Astrocyte (in vitro differentiated cells and primary cell): ENCODE measurements at regions not wholly inside any gene's neighbourhood (a gene's known extent, or its start where the extent isn't known, plus 50 kb on each side); places are given as distances from the start of the nearest gene placed in this dataset.

Experiments
- DNase-seq: peaks from one replicate; pipeline ENCODE4 v3.0.0-alpha.2; 2010; ENCODE audit warnings: low read depth
- FAIRE-seq: peaks from 2 replicates; lab custom pipeline; 2011; peaks lifted over from hg19 to GRCh38; lab: Jason Lieb, UNC
- H2AFZ ChIP-seq: 2 replicates; pipeline ENCODE4 v1.6.0; 2012; ENCODE audit warnings: low read depth, low read length, inconsistent platforms
- H3K27ac ChIP-seq: 2 replicates; pipeline ENCODE4 v1.5.1; 2011; ENCODE audit warnings: low read depth, low read length, inconsistent platforms
- H3K27me3 ChIP-seq: 2 replicates; pipeline ENCODE4 v1.6.0; 2011; ENCODE audit warnings: low read length, inconsistent platforms; ENCODE audit not compliant: insufficient read depth
- H3K36me3 ChIP-seq: 2 replicates; pipeline ENCODE4 v1.5.1; 2011; ENCODE audit warnings: low read length, inconsistent platforms; ENCODE audit not compliant: insufficient read depth
- H3K4me1 ChIP-seq: 2 replicates; pipeline ENCODE4 v1.5.1; 2011; ENCODE audit warnings: low read length, inconsistent platforms; ENCODE audit not compliant: insufficient read depth
- H3K4me2 ChIP-seq: 2 replicates; pipeline ENCODE4 v1.6.0; 2012; ENCODE audit warnings: low read length, inconsistent platforms
- H3K4me3 ChIP-seq: 2 replicates; pipeline ENCODE4 v1.5.1; 2011; ENCODE audit warnings: low read depth, mild to moderate bottlenecking, low read length, inconsistent platforms; ENCODE audit not compliant: insufficient read depth
- H3K79me2 ChIP-seq: 2 replicates; pipeline ENCODE4 v1.6.0; 2012; ENCODE audit warnings: mild to moderate bottlenecking, low read length, inconsistent platforms; ENCODE audit not compliant: insufficient read depth
- H3K9ac ChIP-seq: 2 replicates; pipeline ENCODE4 v1.6.0; 2012; ENCODE audit warnings: mild to moderate bottlenecking, low read length, inconsistent platforms
- H3K9me3 ChIP-seq: 2 replicates; pipeline ENCODE4 v1.5.1; 2012; ENCODE audit warnings: low read depth, mild to moderate bottlenecking, low read length, inconsistent platforms; ENCODE audit not compliant: insufficient read depth
- H4K20me1 ChIP-seq: 2 replicates; pipeline ENCODE4 v1.6.0; 2012; ENCODE audit warnings: low read length, inconsistent platforms; ENCODE audit not compliant: insufficient read depth
- H3K27ac Mint-ChIP-seq: one replicate; pipeline ENCODE4 v1.8.0; 2021; ENCODE audit warnings: mild to moderate bottlenecking, mixed read lengths; ENCODE audit not compliant: unreplicated experiment
- H3K27me3 Mint-ChIP-seq: one replicate; pipeline ENCODE4 v1.8.0; 2021; ENCODE audit warnings: low read depth, mixed read lengths; ENCODE audit not compliant: unreplicated experiment
- H3K36me3 Mint-ChIP-seq: one replicate; pipeline ENCODE4 v1.8.0; 2021; ENCODE audit warnings: low read depth, mixed read lengths; ENCODE audit not compliant: unreplicated experiment
- H3K4me1 Mint-ChIP-seq: one replicate; pipeline ENCODE4 v1.8.0; 2021; ENCODE audit warnings: low read depth, mixed read lengths; ENCODE audit not compliant: unreplicated experiment
- H3K4me3 Mint-ChIP-seq: one replicate; pipeline ENCODE4 v1.8.0; 2021; ENCODE audit warnings: mild to moderate bottlenecking, moderate library complexity, mixed read lengths; ENCODE audit not compliant: unreplicated experiment
- H3K9me3 Mint-ChIP-seq: one replicate; pipeline ENCODE4 v1.8.0; 2021; ENCODE audit warnings: mild to moderate bottlenecking, mixed read lengths; ENCODE audit not compliant: unreplicated experiment
- EZH2 ChIP-seq: IDR thresholded peaks from 2 replicates; pipeline ENCODE4 v1.6.1; 2012; ENCODE audit warnings: mild to moderate bottlenecking, low read length, inconsistent platforms; ENCODE audit not compliant: insufficient read depth
- TF ChIP-seq, protein P1 (sequence below): IDR thresholded peaks from 2 replicates; pipeline ENCODE4 v1.5.1; 2011; ENCODE audit warnings: low read depth, mild to moderate bottlenecking, inconsistent platforms, low read length, moderate library complexity; ENCODE audit not compliant: insufficient read depth

DNA sequence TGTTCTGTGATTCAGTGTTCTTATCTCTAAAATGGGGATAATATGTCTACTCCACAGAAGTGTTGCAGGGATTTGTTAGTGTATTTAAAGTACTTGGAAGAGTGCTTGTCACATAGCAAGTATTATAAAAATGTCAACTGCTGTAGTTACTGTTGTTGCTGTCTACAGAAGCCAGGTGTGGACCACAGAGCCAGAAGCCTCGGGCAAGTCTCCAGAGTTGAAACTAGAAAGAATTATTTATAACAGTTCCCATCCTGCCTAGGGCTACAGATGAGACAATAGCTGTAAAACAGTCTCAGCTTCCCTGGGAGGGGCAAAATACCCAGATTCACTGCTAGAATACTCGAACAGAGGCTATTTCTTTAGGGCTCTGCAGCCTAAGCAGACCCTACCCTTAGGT, 55.4 kb upstream of the FUT8 start:
- Mint-ChIP-seq H3K36me3 (no peaks in the 10 kb centered on the region), H3K9me3 (peaks cover 7% of the 10 kb centered on the region), H3K4me3 (no peak overlapping the region), H3K27me3 (no peaks in the 10 kb centered on the region), H3K4me1 (peaks cover 2% of the 10 kb centered on the region), H3K27ac (no peak overlapping the region)
- DNase-seq (no peak), FAIRE-seq (no peak)
- no peak overlapping the region for H3K9ac ChIP-seq
- no peaks in the 10 kb centered on the region for H3K9me3 ChIP-seq
- H4K20me1 ChIP-seq, result no peaks in the 10 kb centered on the region
- H3K27me3 ChIP-seq, result no peaks in the 10 kb centered on the region
- H2AFZ ChIP-seq, result no peak overlapping the region
- TF ChIP-seq EZH2, result no peak
- TF ChIP-seq, protein P1, sequence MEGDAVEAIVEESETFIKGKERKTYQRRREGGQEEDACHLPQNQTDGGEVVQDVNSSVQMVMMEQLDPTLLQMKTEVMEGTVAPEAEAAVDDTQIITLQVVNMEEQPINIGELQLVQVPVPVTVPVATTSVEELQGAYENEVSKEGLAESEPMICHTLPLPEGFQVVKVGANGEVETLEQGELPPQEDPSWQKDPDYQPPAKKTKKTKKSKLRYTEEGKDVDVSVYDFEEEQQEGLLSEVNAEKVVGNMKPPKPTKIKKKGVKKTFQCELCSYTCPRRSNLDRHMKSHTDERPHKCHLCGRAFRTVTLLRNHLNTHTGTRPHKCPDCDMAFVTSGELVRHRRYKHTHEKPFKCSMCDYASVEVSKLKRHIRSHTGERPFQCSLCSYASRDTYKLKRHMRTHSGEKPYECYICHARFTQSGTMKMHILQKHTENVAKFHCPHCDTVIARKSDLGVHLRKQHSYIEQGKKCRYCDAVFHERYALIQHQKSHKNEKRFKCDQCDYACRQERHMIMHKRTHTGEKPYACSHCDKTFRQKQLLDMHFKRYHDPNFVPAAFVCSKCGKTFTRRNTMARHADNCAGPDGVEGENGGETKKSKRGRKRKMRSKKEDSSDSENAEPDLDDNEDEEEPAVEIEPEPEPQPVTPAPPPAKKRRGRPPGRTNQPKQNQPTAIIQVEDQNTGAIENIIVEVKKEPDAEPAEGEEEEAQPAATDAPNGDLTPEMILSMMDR, result no peak
- peak overlapping the region; percentile 56 for H3K4me2 ChIP-seq
- H3K4me3 ChIP-seq, result no peak overlapping the region
- H3K4me1 ChIP-seq, result peaks cover 13% of the 10 kb centered on the region
- H3K79me2 ChIP-seq, result no peaks in the 10 kb centered on the region
- no peak overlapping the region for H3K27ac ChIP-seq
- H3K36me3 ChIP-seq, result no peaks in the 10 kb centered on the region

DNA sequence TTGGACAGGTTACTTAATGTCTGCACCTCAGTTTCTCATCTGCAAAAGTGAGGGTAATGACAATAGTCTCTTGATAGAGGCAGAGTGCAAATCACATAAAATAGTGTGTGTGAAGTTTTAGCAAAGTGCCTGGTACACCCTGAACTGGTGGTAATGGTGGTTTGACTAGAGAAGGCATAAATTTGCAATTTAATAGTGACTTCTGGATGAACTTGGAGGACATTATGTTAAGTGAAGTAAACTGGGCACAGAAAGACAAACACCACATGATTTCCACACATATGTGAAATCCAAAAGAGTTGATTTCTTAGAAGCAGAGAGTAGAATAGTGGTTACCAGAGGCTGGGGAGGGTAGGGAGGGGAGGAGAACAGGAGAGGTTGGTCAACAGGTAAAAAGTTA, 54.8 kb upstream of the FUT8 start:
- TF ChIP-seq, protein P1, result no peak
- TF ChIP-seq EZH2, result no peak
- no peak for DNase-seq
- Mint-ChIP-seq H3K9me3 (peaks cover 7% of the 10 kb centered on the region), H3K4me1 (peaks cover 2% of the 10 kb centered on the region), H3K27me3 (no peaks in the 10 kb centered on the region), H3K36me3 (no peaks in the 10 kb centered on the region), H3K27ac (no peak overlapping the region), H3K4me3 (no peak overlapping the region)
- Histone ChIP-seq H3K4me2 (no peak overlapping the region), H3K9me3 (no peaks in the 10 kb centered on the region), H3K27ac (no peak overlapping the region), H3K4me3 (no peak overlapping the region), H3K36me3 (no peaks in the 10 kb centered on the region), H3K4me1 (peaks cover 13% of the 10 kb centered on the region), H4K20me1 (no peaks in the 10 kb centered on the region), H3K79me2 (no peaks in the 10 kb centered on the region), H2AFZ (no peak overlapping the region), H3K27me3 (no peaks in the 10 kb centered on the region), H3K9ac (no peak overlapping the region)
- no peak for FAIRE-seq

DNA sequence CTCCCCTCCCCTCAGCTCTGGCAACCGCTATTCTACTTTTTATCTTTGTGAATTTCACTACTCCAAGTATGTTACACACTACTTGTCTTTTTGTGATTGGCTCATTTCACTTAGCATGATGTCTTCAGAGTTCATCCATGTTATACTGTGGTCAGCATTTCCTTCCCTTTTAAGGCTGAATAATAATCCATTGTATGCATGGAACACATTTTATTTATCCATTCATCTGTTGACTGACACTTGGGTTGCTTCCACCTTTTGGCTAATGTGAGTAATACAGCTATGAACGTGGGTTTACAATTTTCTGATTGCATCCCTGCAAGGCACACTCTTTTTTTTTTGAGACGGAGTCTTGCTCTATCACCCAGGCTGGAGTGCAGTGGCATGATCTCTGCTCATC, 53.0 kb upstream of the FUT8 start:
- H3K4me2 ChIP-seq, result no peak overlapping the region
- Mint-ChIP-seq H3K4me1 (peaks cover 2% of the 10 kb centered on the region), H3K36me3 (no peaks in the 10 kb centered on the region), H3K4me3 (no peak overlapping the region), H3K27ac (no peak overlapping the region), H3K27me3 (peaks cover 2% of the 10 kb centered on the region), H3K9me3 (no peaks in the 10 kb centered on the region)
- no peak for FAIRE-seq
- no peak overlapping the region for H3K27ac ChIP-seq
- H3K9me3 ChIP-seq, result no peaks in the 10 kb centered on the region
- TF ChIP-seq, protein P1, result no peak
- no peak for TF ChIP-seq EZH2
- no peak overlapping the region for H3K4me3 ChIP-seq
- no peak overlapping the region for H2AFZ ChIP-seq
- DNase-seq, result peak; percentile 39
- peaks cover 13% of the 10 kb centered on the region for H3K4me1 ChIP-seq
- no peaks in the 10 kb centered on the region for H3K36me3 ChIP-seq
- H3K9ac ChIP-seq, result no peak overlapping the region
- no peaks in the 10 kb centered on the region for H3K79me2 ChIP-seq
- H4K20me1 ChIP-seq, result no peaks in the 10 kb centered on the region
- no peaks in the 10 kb centered on the region for H3K27me3 ChIP-seq
